Upper lobe of left lung (tissue), 4 donors: ENCODE measurements at regions not wholly inside any gene's neighbourhood (a gene's known extent, or its start where the extent isn't known, plus 50 kb on each side); places are given as distances from the start of the nearest gene placed in this dataset.

Experiments used
- POLR2AphosphoS5 ChIP-seq, 2 donors: sonication (generic); formaldehyde crosslinking; IDR thresholded peaks; one replicate each; pipeline ENCODE4 v1.5.1; 2017; ENCODE audit warnings: antibody characterized with exemption in 2 of 2
- TF ChIP-seq, protein P1 (sequence below), 6 experiments: fragments of 450-650 bp in 4 of 6; fragments of 200-600 bp in 2 of 6; sonication (generic) in 2 of 6; IDR thresholded peaks; one replicate each; pipeline ENCODE4 v1.5.1; 2016 to 2019; ENCODE audit warnings: antibody characterized with exemption in 6 of 6

DNA sequence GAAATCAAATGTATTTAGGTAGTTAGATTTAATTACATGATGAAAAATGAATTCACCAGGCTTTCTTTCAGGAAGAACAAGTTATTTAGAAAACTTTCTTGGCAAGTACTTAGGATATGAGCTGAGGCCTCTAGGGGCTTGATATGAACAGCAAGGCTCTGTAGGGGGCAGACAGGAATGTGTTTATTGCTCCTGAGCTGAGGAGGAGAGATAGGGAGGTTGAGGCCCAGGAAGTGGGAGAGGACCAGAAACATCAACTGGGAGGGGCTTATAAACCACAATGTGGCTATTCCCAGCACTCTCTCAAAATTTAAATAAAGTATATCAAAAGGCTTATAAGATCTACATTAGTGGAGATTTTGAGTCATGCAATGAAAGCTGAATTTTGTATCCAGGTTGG is 154.0 kb upstream of the MAF start:
- TF ChIP-seq, protein P1, sequence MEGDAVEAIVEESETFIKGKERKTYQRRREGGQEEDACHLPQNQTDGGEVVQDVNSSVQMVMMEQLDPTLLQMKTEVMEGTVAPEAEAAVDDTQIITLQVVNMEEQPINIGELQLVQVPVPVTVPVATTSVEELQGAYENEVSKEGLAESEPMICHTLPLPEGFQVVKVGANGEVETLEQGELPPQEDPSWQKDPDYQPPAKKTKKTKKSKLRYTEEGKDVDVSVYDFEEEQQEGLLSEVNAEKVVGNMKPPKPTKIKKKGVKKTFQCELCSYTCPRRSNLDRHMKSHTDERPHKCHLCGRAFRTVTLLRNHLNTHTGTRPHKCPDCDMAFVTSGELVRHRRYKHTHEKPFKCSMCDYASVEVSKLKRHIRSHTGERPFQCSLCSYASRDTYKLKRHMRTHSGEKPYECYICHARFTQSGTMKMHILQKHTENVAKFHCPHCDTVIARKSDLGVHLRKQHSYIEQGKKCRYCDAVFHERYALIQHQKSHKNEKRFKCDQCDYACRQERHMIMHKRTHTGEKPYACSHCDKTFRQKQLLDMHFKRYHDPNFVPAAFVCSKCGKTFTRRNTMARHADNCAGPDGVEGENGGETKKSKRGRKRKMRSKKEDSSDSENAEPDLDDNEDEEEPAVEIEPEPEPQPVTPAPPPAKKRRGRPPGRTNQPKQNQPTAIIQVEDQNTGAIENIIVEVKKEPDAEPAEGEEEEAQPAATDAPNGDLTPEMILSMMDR (IDR thresholded peaks at IDR 0.05) = no peak
- no peak for TF ChIP-seq POLR2AphosphoS5 (IDR thresholded peaks at IDR 0.05)
